ENCODE measurements at regions not wholly inside any gene's neighbourhood (a gene's known extent, or its start where the extent isn't known, plus 50 kb on each side); places are given as distances from the start of the nearest gene placed in this dataset.
A peak's percentile ranks its signal among the peaks of the same experiment; 100 is the strongest.

DNA sequence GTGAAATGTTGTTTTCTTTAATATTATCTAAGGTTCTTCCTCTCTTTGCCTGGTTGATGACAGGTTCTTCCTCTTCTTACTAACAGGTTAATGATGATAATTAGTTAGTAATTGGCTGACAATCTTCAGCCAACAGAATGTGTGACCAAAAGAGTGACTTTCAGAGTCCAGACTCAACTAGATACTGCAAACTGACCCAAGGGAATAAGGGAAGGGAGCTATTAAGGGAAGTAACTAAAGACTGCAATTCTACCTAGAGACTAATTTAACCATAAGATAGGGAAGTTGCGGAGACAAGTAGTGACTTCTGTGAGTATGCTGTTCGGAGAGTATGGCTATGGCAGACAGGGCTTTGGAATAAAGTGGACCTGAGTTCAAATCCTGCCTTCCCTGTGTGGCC, 127.3 kb upstream of the TACR1 start:
- DNase-seq (ENCODE audit: low read depth, low spot score), result no peak

- DNase-seq (ENCODE audit: low read depth, low spot score), result peak; percentile 76
Measured at GRCh38 chr2:75325594-75325993, 126.3 kb upstream of the TACR1 start.

DNA sequence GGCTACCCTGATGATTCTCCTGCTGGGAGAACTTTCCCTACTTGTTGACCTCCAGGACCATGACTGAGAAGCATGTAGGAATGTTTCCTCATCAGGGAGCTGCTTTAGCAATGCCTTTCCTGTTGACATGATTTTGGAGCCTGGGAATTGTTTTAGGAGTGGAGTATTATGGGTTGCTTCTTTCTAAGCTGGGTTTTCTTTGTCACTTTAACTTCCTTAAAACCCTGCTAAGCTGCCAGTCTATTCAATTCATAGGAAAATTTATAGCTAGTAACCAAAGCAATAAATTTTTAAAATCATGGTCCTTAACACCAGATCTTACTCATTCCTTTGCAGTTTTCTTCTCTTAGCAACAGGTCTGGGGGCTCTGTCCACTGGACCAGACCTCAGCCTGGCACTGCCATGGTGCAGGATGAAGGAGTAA, 125.6 kb upstream of the TACR1 start:
- DNase-seq (ENCODE audit: low read depth, low spot score), result no peak

- peak; percentile 28 for DNase-seq (ENCODE audit: low read depth, low spot score)
Measured at GRCh38 chr2:75324141-75324540, 124.8 kb upstream of the TACR1 start.

DNA sequence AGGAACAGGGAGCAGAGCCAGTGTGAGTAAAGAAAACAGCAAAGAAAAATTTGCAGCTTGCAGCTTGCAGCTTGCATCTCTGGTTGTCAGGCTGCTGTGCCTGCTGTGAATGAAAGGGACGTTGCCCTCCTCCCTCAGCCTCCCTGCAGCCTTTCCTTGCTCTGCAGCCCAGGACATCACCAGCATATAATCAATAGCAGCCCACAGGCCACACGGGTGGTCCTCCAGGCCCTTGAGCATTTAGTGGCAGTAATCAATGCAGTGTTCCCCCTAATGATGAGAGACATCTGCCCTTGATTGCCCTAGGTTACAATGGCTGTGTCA, 122.2 kb upstream of the TACR1 start:
- DNase-seq (ENCODE audit: low read depth, low spot score), result peak; percentile 35

DNA sequence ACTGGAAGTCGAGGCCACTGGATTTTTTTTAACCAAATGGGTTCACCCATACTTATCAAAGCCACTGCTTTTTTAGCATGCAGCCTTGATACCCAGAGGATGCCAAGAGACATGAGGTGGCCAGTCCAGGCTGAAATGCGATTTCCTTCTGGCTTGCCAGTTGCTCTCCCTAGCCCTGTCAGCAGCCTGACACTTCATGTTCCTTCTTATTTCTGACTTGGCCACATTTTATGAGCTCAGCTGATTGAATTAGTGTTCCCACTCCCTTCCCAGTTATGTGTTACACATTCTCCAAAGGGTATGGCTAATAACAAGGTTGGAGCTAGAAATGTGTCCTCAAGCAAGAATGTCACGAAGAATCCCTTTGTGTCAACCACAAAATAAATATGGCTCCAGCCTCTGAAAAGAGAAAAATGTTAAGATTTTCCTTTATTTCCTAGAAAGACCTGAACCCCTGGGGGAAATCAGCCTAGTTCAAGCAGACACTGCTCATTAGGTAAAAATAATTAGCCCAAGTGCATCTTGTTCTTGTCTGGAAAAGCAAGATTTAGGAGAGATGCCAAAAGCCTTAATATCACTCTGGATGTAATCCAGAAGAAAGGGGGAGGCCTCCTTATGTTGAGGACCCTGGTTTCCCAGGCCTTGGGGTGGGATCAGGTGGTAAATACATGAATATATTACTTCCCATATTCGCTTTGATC, 121.7 kb upstream of the TACR1 start:
- no peak for DNase-seq (ENCODE audit: low read depth, low spot score)

DNA sequence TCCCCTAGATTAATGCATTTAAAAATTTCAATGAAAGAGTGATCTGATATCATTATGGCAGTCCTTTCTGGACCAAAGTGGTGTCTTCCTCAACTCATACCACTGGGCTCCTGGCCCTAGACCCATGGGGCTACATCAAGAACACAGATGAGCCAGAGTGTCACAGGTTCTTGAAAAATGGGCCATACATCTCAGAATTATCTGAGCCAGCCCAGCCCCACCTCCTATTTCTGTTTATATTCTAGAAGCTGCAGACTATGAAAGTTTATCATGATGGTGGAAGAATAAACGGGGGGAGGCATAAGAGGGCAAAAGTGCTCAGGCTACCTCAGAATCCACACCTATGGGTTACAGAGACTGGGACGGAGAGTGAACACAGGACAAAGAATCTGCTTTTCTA, 120.6 kb upstream of the TACR1 start:
- DNase-seq (ENCODE audit: low read depth, low spot score), result no peak

GRCh38 chr2:75317802-75318201, 118.5 kb upstream of the TACR1 start:
- no peak for DNase-seq (ENCODE audit: low read depth, low spot score)

- DNase-seq (ENCODE audit: low read depth, low spot score), result no peak
Measured at GRCh38 chr2:75317316-75317715, 118.0 kb upstream of the TACR1 start.

DNA sequence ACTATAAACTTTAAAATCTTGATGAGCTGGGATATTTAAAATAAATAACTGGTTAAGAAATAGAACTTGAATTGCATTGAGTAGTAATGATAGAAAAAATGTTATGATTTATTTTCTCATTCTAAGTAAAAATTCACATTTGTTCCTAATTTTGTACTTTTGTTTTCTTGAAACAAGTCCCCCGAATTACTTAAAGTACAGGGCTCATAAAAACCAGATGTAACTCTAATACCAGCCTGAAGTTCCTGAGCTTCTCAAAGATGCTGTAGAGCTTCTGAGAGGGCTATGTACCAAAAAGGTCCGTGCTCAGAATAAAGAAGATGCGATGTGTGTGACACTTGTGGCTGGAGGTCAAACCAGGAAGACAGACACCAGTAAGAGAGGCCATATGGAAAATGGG, 116.1 kb upstream of the TACR1 start:
- no peak for DNase-seq (ENCODE audit: low read depth, low spot score)

- peak; percentile 46 for DNase-seq (ENCODE audit: low read depth, low spot score)
Measured at GRCh38 chr2:75311993-75312392, 112.7 kb upstream of the TACR1 start.

GRCh38 chr2:75311521-75311920, 112.2 kb upstream of the TACR1 start:
- no peak for DNase-seq (ENCODE audit: low read depth, low spot score)

DNA sequence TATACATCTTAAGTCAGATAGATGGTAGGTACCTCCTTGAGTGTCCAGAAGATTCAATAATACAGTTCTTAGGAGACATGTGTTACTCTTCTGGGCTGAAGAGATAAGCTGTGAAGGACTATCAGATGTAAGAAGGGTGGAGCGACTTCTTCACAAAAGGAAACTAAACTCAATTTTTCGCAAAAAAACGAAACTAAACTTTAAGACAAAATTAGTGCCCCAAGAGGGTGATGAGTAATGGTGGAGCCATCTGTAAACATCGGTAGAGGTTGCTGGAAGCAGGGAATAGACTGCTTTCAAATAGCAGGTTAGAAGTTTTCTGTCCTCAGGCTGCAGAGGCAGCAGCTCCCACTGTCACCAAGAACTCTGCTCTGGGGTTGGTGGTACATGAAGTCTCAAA, 111.6 kb upstream of the TACR1 start:
- DNase-seq (ENCODE audit: low read depth, low spot score), result no peak

- DNase-seq (ENCODE audit: low read depth, low spot score), result no peak
Measured at GRCh38 chr2:75309596-75310463, 110.5 kb upstream of the TACR1 start.

DNA sequence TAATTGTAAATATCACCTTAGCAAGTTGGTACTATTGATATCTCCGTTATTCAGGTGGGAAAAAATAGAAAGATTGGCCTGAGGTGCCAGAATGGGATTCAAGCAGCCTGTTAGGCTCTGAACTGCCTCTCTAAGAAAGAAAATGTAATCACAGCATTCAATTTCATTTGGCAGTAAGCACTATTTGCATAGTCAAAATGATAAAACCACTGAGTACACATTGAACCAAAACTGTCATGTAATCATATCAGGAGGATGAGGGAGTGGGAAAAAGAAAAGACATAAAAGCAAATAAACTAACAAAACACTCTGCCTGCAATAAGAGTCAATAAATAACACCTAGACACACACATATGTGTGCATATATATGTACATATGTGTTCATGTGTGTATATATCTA, 103.9 kb upstream of the TACR1 start:
- DNase-seq (ENCODE audit: low read depth, low spot score), result no peak

- no peak for DNase-seq (ENCODE audit: low read depth, low spot score)
Measured at GRCh38 chr2:75294362-75294761, 95.0 kb upstream of the TACR1 start.

DNA sequence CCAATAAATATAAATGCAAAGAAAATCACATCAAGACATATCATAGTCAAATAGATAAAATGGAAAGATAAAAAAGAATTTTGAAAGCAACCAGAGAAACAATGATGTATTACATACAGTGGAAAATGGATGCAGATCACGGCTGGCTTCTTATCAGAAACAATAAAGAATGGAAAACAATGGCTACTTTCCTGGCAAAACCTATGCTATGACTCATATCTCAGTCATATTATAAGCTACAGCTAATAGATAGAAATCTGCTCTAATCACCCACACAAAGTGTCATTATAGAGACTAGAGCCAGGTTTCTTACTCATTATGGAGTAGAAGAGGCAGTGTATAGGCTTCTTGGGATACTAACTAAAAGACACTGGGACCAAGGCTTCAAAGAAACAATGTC, 93.5 kb upstream of the TACR1 start:
- no peak for DNase-seq (ENCODE audit: low read depth, low spot score)

DNA sequence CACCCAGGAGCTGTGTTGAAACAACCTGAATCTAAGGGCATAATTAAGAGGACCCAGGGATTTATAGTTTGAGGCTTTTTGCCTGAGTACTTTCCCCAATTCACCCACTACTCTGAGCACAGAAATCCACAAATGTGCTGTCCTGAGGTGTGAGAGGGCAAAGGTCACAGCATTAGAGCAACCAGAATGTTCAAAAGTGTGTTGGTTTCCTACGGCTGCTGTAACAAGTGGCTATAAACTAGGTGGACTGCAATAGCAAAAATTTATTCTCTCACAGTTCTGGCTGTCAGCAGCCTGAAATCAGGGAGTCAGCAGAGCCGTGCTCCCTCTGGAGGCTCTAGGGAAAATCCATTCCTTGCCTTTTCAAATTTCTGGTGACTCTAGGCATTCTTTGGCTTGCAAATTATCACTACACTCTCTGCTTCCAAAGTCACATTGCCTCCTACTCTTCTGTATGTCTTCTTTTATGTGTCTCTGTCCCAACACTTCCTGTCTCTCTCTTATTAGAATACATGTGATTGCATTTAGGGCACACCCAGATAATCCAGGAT, 91.4 kb upstream of the TACR1 start:
- peak; percentile 14 for DNase-seq (ENCODE audit: low read depth, low spot score)

DNA sequence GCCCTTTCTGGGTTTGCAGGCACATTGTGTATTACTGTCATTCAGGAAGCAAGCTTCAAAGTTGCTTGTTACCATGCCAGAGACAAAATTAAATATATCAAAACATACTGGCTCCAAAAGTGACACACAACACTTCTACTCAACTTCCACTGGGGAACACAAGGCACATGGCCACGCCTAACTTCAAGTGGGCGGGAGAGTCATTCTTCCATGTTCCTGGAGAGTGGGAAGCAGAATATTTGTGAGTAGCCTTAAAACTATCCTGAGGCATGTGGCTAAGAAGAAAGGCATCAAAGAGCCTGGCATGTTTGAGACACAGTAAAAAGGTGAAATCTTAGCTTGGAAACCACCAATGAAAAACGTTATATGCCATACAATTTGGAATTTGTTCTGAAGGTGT, 90.5 kb upstream of the TACR1 start:
- DNase-seq (ENCODE audit: low read depth, low spot score), result no peak

GRCh38 chr2:75289178-75289577, 89.9 kb upstream of the TACR1 start:
- peak; percentile 10 for DNase-seq (ENCODE audit: low read depth, low spot score)

GRCh38 chr2:75288760-75289159, 89.4 kb upstream of the TACR1 start:
- DNase-seq (ENCODE audit: low read depth, low spot score), result no peak

- no peak for DNase-seq (ENCODE audit: low read depth, low spot score)
Measured at GRCh38 chr2:75287624-75288316, 88.5 kb upstream of the TACR1 start.

All from ELF-1 (cell line).